ENCODE measurements at regions not wholly inside any gene's neighbourhood (a gene's known extent, or its start where the extent isn't known, plus 50 kb on each side); places are given as distances from the start of the nearest gene placed in this dataset.

DNA sequence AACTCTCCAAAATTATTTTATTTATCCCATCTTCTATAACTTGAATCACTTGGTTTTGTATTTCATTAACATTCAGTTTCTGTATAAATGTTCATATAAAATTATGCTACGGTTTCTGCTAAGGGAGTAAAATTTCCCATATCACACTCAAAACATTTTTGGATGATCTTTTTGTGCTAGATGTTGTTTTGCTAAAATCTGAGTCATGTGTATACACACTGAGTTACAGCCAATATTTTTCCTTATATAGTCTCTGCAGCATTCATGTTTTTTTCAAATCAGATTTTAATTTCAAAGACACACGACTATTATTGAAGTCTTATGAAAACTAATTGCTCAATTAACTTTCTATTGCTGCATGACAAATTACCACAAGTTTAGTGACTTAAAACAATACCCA is 54.3 kb upstream of the SLC2A12 start:
- H4K20me1 ChIP-seq (ENCODE audit: low read length): no peaks in the 10 kb centered on the region
- no peaks in the 10 kb centered on the region for H3K79me2 ChIP-seq (ENCODE audit: low read length)
- TF ChIP-seq EZH2phosphoT487 (IDR thresholded peaks at IDR 0.05; ENCODE audit: borderline replicate concordance, low read length): no peak
- TF ChIP-seq EZH2 (IDR thresholded peaks at IDR 0.05; ENCODE audit: low read length, unreplicated experiment): no peak
- TF ChIP-seq, protein P1, sequence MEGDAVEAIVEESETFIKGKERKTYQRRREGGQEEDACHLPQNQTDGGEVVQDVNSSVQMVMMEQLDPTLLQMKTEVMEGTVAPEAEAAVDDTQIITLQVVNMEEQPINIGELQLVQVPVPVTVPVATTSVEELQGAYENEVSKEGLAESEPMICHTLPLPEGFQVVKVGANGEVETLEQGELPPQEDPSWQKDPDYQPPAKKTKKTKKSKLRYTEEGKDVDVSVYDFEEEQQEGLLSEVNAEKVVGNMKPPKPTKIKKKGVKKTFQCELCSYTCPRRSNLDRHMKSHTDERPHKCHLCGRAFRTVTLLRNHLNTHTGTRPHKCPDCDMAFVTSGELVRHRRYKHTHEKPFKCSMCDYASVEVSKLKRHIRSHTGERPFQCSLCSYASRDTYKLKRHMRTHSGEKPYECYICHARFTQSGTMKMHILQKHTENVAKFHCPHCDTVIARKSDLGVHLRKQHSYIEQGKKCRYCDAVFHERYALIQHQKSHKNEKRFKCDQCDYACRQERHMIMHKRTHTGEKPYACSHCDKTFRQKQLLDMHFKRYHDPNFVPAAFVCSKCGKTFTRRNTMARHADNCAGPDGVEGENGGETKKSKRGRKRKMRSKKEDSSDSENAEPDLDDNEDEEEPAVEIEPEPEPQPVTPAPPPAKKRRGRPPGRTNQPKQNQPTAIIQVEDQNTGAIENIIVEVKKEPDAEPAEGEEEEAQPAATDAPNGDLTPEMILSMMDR (conservative IDR thresholded peaks at IDR 0.05; ENCODE audit: low read depth, low read length): no peak
- ATAC-seq (0 out of 2 replicates have a peak, but pooled peaks have one; percentile 16), DNase-seq (no peak)
- no peak overlapping the region for H3K27ac ChIP-seq (ENCODE audit: low read length)
- no peaks in the 10 kb centered on the region for H3K9me3 ChIP-seq (ENCODE audit: low read length)
- no peak overlapping the region for H2AFZ ChIP-seq (ENCODE audit: low read length)
- no peaks in the 10 kb centered on the region for H3F3A ChIP-seq (ENCODE audit: low read length, unreplicated experiment)
- H3K4me1 ChIP-seq (ENCODE audit: insufficient read depth, low read length): peaks cover 14% of the 10 kb centered on the region
- H3K9ac ChIP-seq (ENCODE audit: low read length): no peak overlapping the region
- CTCF ChIA-PET: no interaction called here
- no peak overlapping the region for H3K4me2 ChIP-seq (ENCODE audit: low read length)
- POLR2A ChIA-PET (ENCODE audit: unreplicated experiment): no interaction called here
- intact Hi-C loops (cut with micrococcal nuclease): no loop called here
- H3K27me3 ChIP-seq (ENCODE audit: low read length): no peaks in the 10 kb centered on the region
- H3K9me2 ChIP-seq (replicated peaks; ENCODE audit: low read length): no peaks in the 10 kb centered on the region
- BruUV-seq (replicated peaks): no TSS peak
- no peak overlapping the region for H3K4me3 ChIP-seq (ENCODE audit: low read length)
- peaks cover 3% of the 10 kb centered on the region; the same call in 1 of the 2 replicates for H3K36me3 ChIP-seq (ENCODE audit: low read depth, low read length)

DNA sequence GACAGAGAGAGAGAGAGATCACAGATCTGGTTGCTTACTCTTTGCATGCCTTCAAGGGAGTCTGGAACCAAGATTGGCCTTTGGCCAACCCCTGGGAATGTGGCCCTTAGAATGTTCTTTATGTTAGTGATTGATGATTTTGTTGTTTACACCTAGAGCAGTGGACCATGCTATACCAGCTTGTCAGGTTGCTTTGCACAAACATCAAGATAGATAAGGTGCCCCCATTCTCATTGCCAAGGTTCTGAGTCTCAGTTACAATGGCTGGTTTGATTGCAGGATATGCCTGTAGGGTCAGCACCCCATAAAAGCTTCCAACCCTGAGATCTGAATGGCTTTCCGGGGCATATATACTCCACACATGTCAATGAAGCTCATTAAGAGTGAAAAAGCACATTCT is 53.5 kb upstream of the SLC2A12 start:
- no peaks in the 10 kb centered on the region for H3K27me3 ChIP-seq (ENCODE audit: low read length)
- no peaks in the 10 kb centered on the region for H3K36me3 ChIP-seq (ENCODE audit: low read depth, low read length)
- intact Hi-C loops (cut with micrococcal nuclease): no loop called here
- no peak for ATAC-seq
- H3K9me3 ChIP-seq (ENCODE audit: low read length): no peaks in the 10 kb centered on the region
- H3K4me2 ChIP-seq (ENCODE audit: low read length): no peak overlapping the region
- H3K9ac ChIP-seq (ENCODE audit: low read length): no peak overlapping the region
- no peaks in the 10 kb centered on the region for H3K79me2 ChIP-seq (ENCODE audit: low read length)
- no peak for DNase-seq
- no peak overlapping the region for H3K27ac ChIP-seq (ENCODE audit: low read length)
- no peaks in the 10 kb centered on the region for H4K20me1 ChIP-seq (ENCODE audit: low read length)
- BruUV-seq (replicated peaks): no TSS peak
- TF ChIP-seq, protein P1 (conservative IDR thresholded peaks at IDR 0.05; ENCODE audit: low read depth, low read length): no peak
- no peak for TF ChIP-seq EZH2phosphoT487 (IDR thresholded peaks at IDR 0.05; ENCODE audit: borderline replicate concordance, low read length)
- no peak for TF ChIP-seq EZH2 (IDR thresholded peaks at IDR 0.05; ENCODE audit: low read length, unreplicated experiment)
- no peaks in the 10 kb centered on the region for H3F3A ChIP-seq (ENCODE audit: low read length, unreplicated experiment)
- POLR2A ChIA-PET (ENCODE audit: unreplicated experiment): interaction anchor here (0.6 kb wide), 1 partner anchor 121 kb away, joined by 6 read pairs; no protein-coding TSS in a partner anchor
- H3K9me2 ChIP-seq (replicated peaks; ENCODE audit: low read length): no peaks in the 10 kb centered on the region
- H3K4me1 ChIP-seq (ENCODE audit: insufficient read depth, low read length): peaks cover 14% of the 10 kb centered on the region
- CTCF ChIA-PET: no interaction called here
- no peak overlapping the region for H2AFZ ChIP-seq (ENCODE audit: low read length)
- H3K4me3 ChIP-seq (ENCODE audit: low read length): no peak overlapping the region

DNA sequence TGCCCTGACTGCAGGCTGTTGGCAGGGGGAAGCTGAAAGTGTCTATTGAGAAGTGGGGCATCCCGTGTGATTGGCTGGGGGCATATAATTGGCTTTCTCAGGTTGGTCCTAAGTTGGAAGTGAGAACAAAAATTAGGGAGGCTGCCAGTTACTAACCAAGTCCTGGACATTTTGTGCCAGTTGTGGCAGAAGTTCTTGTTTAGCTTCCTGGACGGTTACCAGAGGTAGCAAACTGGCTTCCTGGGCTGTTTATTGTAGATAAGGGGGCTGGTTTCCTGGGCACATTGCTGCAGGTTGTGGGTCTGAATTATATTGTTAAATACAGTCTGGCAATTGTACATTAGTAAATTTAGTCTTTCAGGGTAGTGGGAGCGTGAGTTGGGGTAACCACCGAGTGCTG is 50.6 kb upstream of the SLC2A12 start:
- no peak overlapping the region for H3K4me3 ChIP-seq (ENCODE audit: low read length)
- peaks cover 8% of the 10 kb centered on the region; the same call in 1 of the 2 replicates for H3K4me1 ChIP-seq (ENCODE audit: insufficient read depth, low read length)
- no peak overlapping the region for H2AFZ ChIP-seq (ENCODE audit: low read length)
- intact Hi-C loops (cut with micrococcal nuclease): no loop called here
- BruUV-seq (replicated peaks): no TSS peak
- no peaks in the 10 kb centered on the region for H3K79me2 ChIP-seq (ENCODE audit: low read length)
- ATAC-seq: no peak
- H3K4me2 ChIP-seq (ENCODE audit: low read length): no peak overlapping the region
- H3K9me2 ChIP-seq (replicated peaks; ENCODE audit: low read length): no peaks in the 10 kb centered on the region
- TF ChIP-seq EZH2phosphoT487 (IDR thresholded peaks at IDR 0.05; ENCODE audit: borderline replicate concordance, low read length): no peak
- no peak for TF ChIP-seq EZH2 (IDR thresholded peaks at IDR 0.05; ENCODE audit: low read length, unreplicated experiment)
- TF ChIP-seq, protein P1 (conservative IDR thresholded peaks at IDR 0.05; ENCODE audit: low read depth, low read length): no peak
- ChIA-PET POLR2A (ENCODE audit: unreplicated experiment) (no interaction called here), CTCF (no interaction called here)
- no peak for DNase-seq
- H3K27me3 ChIP-seq (ENCODE audit: low read length): no peaks in the 10 kb centered on the region
- H3K9me3 ChIP-seq (ENCODE audit: low read length): no peaks in the 10 kb centered on the region
- H4K20me1 ChIP-seq (ENCODE audit: low read length): no peaks in the 10 kb centered on the region
- no peak overlapping the region for H3K9ac ChIP-seq (ENCODE audit: low read length)
- H3F3A ChIP-seq (ENCODE audit: low read length, unreplicated experiment): no peaks in the 10 kb centered on the region
- no peaks in the 10 kb centered on the region for H3K36me3 ChIP-seq (ENCODE audit: low read depth, low read length)
- no peak overlapping the region for H3K27ac ChIP-seq (ENCODE audit: low read length)
